HS-27A (cell line): ENCODE measurements at regions not wholly inside any gene's neighbourhood (a gene's known extent, or its start where the extent isn't known, plus 50 kb on each side); places are given as distances from the start of the nearest gene placed in this dataset.

Source experiments
- DNase-seq: peaks from one replicate; pipeline ENCODE4 v3.0.0-alpha.2; 2012; ENCODE audit warnings: low read depth, missing footprints

DNA sequence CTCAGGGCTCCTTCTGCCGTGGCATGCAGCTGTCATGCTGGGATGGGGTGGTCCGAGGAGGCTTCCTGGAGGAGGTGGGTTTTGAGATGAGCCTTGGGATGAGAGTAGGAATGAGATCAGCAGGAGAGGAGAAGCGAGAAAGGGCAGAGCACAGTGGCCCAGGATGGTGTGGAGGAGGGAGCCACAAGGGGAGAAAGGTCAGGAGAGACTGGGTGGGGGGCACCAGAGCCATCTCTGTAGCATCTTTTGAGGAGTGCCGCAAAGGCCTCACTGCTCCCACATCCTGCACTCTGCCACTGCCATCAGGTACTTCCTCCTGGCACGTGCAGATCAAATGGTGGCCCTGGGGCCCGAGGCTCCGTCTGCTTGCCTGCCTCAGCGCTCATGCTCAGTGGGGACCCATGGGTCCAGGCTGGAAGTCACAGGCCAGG is 150.2 kb downstream of the MACROH2A1 start:
- DNase-seq = no peak

GRCh38 chr5:135246923-135247795 is 151.9 kb downstream of the MACROH2A1 start:
- DNase-seq = peak; percentile 58

DNA sequence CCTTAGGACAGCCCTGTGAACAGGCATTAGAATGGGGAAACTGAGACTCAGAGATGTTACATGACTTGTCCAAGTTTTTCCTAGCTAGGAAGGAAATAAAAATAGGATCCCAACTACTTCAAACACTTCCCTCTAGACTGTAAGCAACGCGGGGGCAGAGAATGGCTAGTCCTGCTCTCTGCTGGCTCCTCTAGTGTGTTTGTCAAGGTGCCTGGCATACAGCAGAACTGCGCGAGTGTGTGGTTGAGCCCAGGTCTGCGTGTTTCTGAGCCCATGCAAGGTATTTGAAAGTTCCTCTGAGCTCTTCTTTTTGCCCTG is 152.5 kb downstream of the MACROH2A1 start:
- DNase-seq = no peak

DNA sequence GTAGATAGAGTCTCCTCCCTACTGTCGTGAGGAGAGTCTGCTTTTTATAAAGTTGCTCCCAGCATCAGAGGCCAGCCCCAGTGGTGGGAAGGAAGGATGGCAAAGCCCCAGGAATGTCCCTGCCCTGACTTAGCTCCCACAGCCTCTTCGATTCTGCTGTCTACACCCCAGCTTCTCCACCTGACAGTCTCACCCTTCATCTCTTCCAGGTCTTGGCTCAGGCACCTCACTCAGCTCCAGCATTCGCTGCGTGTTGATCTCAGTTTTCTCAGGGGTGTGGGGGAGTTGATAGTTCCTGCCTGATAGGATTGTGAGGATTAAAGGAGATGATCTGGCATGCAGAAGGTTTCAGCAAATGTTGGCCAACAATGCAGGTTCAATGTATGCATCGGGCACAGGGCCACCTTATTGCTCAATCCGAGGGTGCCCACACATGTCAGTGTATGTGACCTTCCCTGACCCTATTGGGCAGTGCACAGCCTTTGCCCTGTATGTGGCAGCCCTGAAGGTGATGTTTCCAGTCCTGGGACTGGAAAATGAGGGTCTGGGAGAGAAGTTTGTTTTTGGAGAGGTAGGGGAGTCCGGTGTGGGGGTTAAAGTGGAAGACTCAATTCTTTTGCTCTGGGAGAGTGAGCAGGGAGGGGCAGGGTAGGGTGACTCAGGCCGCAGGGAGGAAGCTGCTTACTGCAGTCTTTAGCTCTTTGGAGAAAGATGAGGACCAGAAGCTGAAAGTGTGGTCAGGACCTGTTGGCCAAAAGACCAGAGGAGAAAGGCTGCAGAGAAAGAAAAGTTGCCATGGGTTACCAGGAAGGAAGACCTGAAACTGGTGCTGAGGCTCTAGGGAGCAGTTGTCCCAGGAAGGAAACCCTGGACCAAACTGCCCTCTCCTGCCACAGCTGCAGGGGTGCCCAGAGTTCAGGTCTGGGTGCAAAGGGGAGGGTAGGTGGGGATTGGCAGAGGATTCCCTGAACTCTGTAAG is 153.2 kb downstream of the MACROH2A1 start:
- peak; percentile 29 for DNase-seq

- DNase-seq = no peak
Observed at GRCh38 chr5:135244620-135245021, 154.4 kb downstream of the MACROH2A1 start.

DNA sequence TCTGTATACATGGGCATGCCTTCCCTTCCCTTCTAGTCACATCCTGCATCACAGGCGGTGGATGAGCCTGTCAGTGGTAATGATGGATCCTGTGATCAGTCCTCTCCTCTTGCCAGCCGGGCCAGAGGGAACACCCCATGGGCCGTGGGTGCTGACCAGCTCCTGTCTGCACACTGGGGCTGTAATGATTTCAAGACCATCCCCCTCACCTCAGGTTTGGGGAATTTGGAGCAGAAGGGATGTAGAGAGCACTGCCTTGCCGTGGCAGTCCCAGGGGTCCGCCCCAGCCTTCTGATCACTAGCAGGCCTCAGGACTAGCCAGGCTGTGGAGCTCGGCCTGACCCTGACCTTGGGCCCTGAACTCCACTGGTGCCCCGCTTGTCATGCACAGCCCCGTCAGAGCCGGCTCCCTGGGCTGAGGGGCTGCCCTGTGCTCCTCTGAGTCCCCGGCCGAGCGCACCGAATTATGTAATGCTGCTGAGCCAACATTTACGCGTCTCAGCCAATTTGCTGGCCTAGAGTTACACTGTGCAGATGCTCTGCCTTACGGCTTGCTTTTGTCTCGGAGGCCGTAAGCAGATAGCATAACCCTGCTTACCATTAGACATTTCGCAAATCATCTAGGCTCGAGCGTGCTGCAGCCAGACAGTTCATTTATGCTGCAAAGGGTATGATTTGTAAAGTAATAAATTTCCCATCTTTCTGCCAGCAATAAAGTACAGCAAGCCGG is 155.3 kb downstream of the MACROH2A1 start:
- DNase-seq = no peak

- no peak for DNase-seq
Observed at GRCh38 chr5:135242866-135243555, 156.0 kb downstream of the MACROH2A1 start.

DNA sequence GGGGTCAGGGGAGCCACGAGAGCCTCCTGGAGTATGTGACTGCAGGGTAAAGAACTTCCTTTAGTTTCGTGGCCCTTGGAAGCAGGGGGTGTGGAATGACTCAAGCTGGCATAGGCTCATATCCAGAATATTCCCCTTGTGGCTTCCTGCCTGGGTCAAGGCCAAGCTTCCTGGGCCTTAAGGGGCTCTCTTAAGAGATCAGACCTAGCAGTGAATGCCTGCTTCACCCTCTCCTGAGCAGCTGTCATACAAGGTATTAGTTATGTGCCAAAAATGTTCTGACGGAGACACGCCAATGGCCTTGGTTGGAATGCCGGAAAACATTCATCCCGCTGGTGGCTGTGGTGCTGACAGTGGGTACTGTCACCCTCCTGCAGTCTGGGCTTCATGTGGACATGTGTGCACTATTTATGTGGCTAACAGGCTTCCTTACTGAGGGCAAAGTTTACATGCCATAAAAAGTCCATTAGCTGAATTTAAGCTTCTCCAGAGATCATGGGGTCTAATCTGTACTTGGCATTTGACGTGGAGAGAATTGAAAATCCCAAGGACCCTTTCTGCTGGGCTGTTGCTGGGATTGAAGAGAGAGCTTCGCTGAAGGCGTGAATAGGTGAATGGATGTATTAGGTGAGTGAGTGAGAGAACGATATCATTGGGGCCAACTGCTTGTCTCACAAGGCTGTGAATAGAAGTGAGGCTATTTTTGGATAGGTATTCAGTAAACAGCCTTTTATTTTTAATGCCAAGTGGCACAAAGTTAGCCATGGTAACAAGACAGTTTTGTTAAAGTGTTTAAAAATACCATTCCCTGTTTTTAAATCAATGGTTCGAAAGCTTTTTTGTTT is 156.8 kb downstream of the MACROH2A1 start:
- peak; percentile 79 for DNase-seq

DNA sequence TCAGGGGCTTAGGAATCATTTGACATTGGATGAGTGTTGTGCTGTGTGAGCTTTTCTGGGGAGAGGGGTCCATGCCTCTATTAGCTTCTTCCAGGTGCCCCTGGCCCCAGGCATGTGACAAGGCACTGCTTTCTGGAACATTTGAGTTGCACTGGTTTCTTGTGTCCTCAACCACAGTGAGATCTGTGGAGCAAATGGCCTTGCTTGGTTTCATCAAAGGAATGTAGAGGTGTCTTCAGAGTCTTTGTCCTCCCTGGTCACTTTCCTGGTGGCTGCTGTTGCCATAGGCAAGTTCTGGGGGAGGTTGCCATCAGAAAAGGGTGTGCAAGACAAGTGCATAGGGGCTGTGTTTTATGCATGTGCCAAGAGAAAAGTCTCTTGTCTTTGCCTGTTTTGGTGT is 157.5 kb downstream of the MACROH2A1 start:
- no peak for DNase-seq

DNA sequence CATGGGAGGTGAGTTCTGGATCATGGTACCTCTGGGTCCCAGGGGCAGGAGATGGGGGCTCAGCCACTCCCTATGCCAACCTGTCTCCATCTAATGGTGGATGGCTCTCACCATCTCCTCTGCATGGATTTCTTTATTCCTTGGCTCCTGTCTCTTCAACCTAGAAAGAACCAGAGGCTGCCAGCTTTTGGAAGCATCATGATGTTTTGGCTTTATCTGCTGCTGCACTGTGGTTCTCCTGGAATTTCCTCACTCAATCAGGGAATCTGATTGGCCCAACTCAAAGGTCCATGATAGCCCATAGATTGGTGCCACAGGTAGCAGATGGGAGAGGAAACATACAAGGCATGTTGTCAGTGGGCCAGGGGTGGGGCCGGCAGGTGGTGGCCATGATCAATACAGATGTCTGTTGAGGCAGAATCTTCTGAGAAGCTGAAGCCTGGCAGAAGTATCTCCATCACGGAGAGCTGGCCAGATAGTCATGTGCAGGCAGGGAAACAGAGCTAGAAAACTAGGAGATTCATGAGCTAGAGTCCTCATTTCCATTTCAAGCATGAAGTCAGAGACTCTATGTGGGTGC is 158.2 kb downstream of the MACROH2A1 start:
- DNase-seq = no peak

- DNase-seq = no peak
Observed at GRCh38 chr5:135240283-135240633, 158.8 kb downstream of the MACROH2A1 start.

DNA sequence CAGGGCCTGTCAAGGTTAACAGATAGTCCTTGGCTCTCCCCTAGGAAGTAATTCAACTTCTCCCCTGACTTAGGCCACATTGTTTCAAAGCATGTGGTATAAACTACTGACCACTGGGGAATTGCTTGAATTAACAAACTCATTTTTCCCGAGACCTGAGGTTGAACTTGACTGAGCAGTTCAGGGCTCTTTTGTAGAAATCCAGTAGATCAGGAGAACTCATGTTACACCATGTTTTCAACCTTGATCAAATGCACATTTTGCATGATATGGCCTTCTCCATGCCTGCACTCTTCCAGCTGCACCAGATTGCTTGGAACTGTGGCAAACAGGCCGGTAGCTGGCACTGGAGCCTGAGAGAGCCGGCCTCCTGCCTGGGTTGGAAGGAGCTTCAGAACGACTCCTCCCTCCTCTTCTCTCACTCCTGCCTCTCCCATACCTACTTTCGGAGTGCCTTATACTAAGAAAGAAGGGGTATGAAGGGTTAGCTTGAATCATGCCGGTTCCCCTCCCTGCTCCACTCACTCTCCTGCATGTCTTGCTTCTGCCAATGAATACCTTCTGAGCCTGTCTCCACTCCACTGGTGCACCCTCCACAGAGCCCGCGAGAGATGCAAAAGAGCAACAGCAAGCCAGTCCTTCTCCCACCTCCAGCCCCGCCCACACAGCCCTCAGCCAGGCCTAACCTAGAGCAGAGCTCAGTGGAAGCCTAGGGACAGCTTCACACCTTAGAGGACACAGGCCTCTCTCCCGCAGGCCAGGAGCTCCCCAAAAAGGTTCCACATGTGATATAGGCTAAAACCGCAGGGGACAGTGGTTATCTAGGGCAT is 159.4 kb downstream of the MACROH2A1 start:
- no peak for DNase-seq

DNA sequence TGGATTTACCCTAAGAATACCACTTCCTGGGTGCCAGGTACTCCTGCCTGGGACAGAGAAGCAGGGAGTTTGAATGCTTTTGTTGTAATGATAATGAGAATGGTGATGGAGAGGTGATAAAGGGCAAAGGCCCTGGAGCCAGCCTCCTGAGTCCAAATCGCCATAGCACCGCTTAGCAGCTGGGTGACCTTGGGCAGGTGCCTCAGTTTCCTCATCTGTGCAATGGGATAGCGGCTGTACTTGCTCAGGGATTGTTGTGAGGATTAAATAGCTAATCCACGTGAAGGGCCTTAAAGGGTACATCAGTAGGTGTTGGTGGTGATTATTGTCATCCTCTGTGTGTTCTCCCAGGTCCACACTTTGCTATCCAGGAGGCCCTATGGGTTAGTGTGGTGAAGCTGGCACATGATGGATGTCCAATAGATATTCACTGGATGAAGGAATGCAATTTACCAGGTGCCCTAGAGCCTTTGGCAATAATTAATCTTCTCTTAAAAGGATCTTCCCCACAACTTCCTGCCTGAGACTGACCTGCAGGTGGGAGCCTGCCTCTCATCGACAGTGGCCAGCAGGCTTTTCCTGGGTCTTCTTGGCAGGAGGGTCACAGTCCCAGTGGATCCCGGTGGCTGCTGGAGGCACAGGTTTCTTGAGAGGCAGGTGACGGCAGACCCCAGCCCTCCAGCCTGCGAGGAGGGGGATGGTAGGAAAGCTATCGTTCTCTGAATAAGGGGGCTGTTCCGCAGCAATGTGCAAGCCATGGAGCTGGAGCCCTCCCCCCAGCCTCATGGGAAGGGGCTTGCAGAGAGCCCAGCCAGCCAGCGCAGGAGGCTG is 160.2 kb downstream of the MACROH2A1 start:
- DNase-seq = no peak

DNA sequence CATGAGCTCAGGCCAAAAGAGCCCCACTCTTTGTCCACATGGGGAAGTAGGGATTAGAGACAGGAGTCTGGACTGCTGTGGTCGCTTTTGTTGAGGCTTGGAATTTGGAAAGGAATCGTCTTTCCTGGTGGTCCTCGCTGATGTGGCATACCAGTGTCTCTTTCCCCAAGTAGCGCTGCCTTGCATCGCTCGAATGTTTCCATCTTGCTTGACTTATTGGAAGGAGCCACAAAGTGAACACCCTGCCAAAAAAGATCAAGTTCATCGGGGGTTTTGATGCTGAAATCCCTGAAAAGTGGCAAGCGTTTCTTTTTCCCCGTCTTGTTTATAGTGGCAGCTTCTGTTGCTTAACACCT is 161.3 kb downstream of the MACROH2A1 start:
- no peak for DNase-seq

GRCh38 chr5:135236908-135237747 is 161.9 kb downstream of the MACROH2A1 start:
- DNase-seq = no peak

DNA sequence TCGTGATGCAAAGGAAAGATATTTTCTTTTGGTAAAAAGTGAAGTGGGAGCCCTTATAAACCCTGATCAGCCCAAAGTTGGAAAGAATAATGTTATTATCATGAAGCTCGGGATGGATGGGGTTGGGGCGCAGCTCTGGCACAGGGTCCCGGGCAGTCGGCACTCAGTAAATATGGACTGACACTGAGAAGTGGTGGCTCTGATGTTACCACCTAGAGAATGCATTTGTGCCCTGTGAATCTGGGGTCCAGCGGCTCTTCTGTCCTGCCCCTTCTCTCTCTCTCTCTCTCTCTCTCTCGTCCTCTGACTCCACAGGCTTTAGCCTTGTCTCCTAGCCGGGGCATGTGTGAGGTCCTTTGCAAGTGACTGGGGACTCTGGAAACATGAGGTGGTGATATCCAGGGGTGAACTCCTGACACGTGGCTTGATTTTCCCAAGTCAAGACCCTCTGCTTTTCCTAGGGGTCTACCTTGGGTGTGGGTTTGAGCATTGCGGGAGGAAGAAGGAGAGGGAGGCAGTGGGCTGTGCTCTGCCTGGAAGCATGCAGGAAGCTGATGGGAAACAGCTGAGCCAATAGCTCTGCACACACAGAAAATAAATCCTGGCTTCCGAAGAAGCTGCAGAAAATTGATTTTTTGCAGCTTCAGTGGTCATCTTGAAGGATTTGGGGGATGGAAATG is 162.7 kb downstream of the MACROH2A1 start:
- DNase-seq = no peak

GRCh38 chr5:135235551-135236227 is 163.3 kb downstream of the MACROH2A1 start:
- no peak for DNase-seq
